IPS DF 4.7 (cell line): ENCODE measurements at regions not wholly inside any gene's neighbourhood (a gene's known extent, or its start where the extent isn't known, plus 50 kb on each side); places are given as distances from the start of the nearest gene placed in this dataset.
"Not testable (repeated sequence)": the region's sequence is repeated elsewhere in the genome, so short reads cannot be mapped to it uniquely, and the experiment has no call there.

Source experiments
- DNase-seq: peaks from one replicate; pipeline ENCODE4 v3.0.0-alpha.2; 2013; ENCODE audit warnings: low spot score; ENCODE audit errors: extremely low read depth

- DNase-seq, result not testable (repeated sequence)
Observed at GRCh38 chr9:73337182-73337581, 185.5 kb downstream of the ANXA1 start.

- no peak for DNase-seq
Observed at GRCh38 chr9:73344060-73344459, 192.4 kb downstream of the ANXA1 start.

DNA sequence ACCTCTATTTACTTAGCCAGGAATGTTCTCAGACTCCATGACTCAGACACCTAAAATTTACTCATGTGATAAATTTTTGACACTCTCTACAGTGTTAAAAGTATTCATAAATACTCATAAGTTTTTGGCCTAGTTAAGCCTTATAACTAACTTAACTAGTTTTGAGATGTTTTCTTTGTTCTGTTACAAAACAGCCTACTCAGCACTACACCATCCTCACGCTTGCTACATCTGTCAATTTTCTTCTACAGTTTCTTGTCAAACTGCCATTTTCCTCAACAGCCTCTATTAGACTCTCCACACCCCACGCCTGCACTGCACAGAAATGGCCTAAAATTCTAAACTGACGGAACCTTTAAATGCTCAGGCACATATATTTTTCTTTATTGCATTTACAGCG lies 195.5 kb downstream of the ANXA1 start:
- DNase-seq, result no peak

- DNase-seq, result no peak
Observed at GRCh38 chr9:73347720-73348119, 196.1 kb downstream of the ANXA1 start.

- DNase-seq, result no peak
Observed at GRCh38 chr9:73348471-73348870, 196.8 kb downstream of the ANXA1 start.

DNA sequence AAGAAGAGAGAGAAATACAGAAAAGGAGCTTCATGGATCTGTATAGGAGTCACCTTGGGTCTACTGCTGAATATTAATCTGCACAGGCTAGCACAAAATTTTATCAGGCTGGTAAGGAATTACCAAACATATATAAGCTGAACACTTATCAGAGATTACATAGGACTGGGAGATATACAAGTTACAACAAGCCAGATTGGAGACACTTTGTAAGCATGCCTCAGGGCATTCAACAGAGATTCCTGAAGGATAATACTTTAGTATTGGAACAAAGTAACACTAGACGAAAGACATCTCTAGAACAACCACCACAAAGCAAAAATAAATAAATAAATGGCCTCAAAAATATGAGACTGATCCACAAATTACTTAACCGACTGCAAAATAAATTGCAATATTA lies 197.8 kb downstream of the ANXA1 start:
- no peak for DNase-seq

- DNase-seq, result no peak
Observed at GRCh38 chr9:73357607-73358006, 205.9 kb downstream of the ANXA1 start.

DNA sequence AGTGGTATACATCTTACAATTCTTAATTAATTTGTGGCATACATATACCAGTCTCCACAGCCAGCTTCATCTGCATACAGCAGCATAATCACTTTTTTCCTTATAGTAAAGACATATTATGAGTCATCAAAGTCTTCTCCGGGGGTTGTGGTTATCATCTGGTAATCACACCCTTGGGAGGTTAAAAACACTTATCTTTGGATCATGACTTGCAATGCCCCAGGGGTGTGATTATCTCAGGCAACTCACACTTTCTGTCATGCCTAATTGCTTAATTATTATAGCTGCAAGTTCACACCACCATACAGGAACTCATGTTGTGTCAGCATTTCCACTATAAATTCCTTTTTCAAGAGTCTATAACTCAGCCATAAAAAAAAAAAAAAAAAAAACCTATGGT lies 218.4 kb downstream of the ANXA1 start:
- no peak for DNase-seq

- no peak for DNase-seq
Observed at GRCh38 chr9:73371801-73372200, 220.1 kb downstream of the ANXA1 start.

GRCh38 chr9:73380411-73380810 lies 228.7 kb downstream of the ANXA1 start:
- DNase-seq, result no peak

- DNase-seq, result no peak
Observed at GRCh38 chr9:73402081-73403028, 250.7 kb downstream of the ANXA1 start.

- no peak for DNase-seq
Observed at GRCh38 chr9:73411494-73411893, 259.8 kb downstream of the ANXA1 start.

DNA sequence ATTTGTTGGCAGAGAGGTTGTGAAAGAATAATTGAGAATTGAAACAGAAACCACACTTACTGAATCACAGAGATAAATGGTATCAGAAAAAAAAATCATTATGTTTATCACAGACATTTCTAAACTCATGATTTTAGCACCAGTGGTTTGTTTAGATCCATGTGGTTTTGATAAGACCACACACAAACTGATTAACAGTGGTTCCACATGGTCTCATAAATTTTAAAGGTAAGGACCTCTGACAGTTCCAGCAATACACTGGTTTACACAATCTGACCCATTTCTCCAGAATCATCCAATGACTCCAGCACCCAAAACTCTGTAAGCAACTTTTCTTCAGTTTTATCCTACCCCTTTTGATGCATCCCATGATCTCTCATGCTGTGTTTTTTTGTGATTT lies 261.2 kb downstream of the ANXA1 start:
- DNase-seq, result no peak

DNA sequence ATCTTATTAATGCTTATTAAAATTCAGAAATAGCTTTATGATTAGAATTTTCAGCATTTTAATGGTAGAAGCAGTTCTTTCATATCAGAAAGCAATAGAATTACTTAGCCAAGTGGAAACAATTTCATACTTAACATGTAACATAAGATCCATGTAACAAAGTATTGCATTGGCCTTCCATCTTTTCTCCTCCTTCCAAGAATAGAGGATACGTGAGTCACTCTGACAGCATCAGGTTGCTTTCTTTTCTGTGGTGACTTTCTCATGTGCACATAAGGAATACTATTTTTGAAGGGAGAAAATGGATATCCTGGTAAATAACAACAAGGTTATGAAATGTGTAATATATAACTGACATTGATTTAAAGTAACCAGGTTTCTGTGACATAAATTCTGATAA lies 272.2 kb downstream of the ANXA1 start:
- DNase-seq, result no peak

GRCh38 chr9:73426269-73426668 lies 274.6 kb downstream of the ANXA1 start:
- no peak for DNase-seq

GRCh38 chr9:73434826-73435225 lies 283.2 kb downstream of the ANXA1 start:
- DNase-seq, result no peak

DNA sequence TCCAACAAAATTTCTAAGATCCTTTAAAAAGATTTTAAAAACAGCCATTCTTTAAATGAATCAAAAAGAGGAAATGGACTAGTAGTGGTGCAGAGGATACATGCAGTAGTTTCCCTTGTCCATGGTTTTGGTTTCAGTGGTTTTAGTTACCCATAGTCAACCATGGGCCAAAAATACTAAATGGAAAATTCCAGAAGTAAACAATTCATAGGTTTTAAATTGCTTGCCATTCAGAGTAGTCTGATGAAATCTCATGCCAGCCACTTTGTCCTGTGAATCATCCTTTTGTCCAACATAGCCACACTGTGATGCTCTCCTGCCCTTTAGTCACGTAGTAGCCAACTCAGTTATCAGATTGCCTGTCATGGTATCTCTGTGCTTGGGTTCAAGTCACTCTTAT lies 286.1 kb downstream of the ANXA1 start:
- no peak for DNase-seq

DNA sequence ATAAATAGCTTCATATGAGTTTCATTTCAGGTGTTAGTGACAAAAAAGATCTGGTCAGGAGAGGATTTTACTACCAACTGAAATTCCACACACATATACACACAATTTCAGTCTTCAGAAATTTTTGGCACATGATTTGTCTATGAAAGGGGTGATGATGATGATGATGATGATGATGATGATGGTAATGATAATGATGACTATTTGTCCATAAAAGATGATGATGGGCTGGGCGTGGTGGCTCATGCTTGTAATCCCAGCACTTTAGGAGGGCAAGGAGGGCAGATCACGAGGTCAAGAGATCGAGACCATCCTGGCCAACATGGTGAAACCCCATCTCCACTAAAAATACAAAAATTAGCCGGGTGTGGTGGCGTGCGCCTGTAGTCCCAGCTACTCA lies 288.2 kb downstream of the ANXA1 start:
- not testable (repeated sequence) for DNase-seq

- no peak for DNase-seq
Observed at GRCh38 chr9:73441223-73441622, 289.6 kb downstream of the ANXA1 start.

- peak; percentile 38 for DNase-seq
Observed at GRCh38 chr9:73441890-73442818, 290.5 kb downstream of the ANXA1 start.

GRCh38 chr9:73444821-73445220 lies 293.2 kb downstream of the ANXA1 start:
- DNase-seq, result no peak

- not testable (repeated sequence) for DNase-seq
Observed at GRCh38 chr9:73445384-73445783, 293.7 kb downstream of the ANXA1 start.
